Activated CD4-positive, alpha-beta T cell treated with anti-CD3 and anti-CD28 coated beads, Interleukin-2, amount 10 ng/mL, durations not matched to agents 24 days and 14 days (primary cell): ENCODE measurements at regions not wholly inside any gene's neighbourhood (a gene's known extent, or its start where the extent isn't known, plus 50 kb on each side); places are given as distances from the start of the nearest gene placed in this dataset.
"Not testable (repeated sequence)": the region's sequence is repeated elsewhere in the genome, so short reads cannot be mapped to it uniquely, and the experiment has no call there.

ENCODE experiments used
- DNase-seq: peaks from one replicate; pipeline ENCODE4 v3.0.0; 2022
- H3K27ac Mint-ChIP-seq: one replicate; pipeline ENCODE4 v1.8.0; 2022; ENCODE audit warnings: mild to moderate bottlenecking, mixed read lengths
- H3K27me3 Mint-ChIP-seq: one replicate; pipeline ENCODE4 v1.8.0; 2022; ENCODE audit warnings: mixed read lengths
- H3K36me3 Mint-ChIP-seq: one replicate; pipeline ENCODE4 v1.8.0; 2022; ENCODE audit warnings: low read depth, mild to moderate bottlenecking, mixed read lengths
- H3K4me1 Mint-ChIP-seq: one replicate; pipeline ENCODE4 v1.8.0; 2021; ENCODE audit warnings: mixed read lengths
- H3K4me3 Mint-ChIP-seq: one replicate; pipeline ENCODE4 v1.8.0; 2022; ENCODE audit warnings: mild to moderate bottlenecking, moderate library complexity, mixed read lengths
- H3K9me3 Mint-ChIP-seq: one replicate; pipeline ENCODE4 v1.8.0; 2021; ENCODE audit warnings: mixed read lengths
- intact Hi-C: fragments of 100-400 bp; cut with micrococcal nuclease; formaldehyde crosslinking; loops from one replicate; pipeline ENCODE4 v1.15.1; 2023

- H3K9me3 Mint-ChIP-seq, intact Hi-C loops: not testable (repeated sequence)
These were observed 671.3 kb upstream of the DEFB115 start for GRCh38 chr20:30586178-30586577.

GRCh38 chr20:30593572-30593971 is 663.9 kb upstream of the DEFB115 start:
- Mint-ChIP-seq H3K27ac (no peak overlapping the region), H3K4me3 (no peak overlapping the region), H3K4me1 (no peaks in the 10 kb centered on the region), H3K36me3 (no peaks in the 10 kb centered on the region), H3K27me3 (no peaks in the 10 kb centered on the region), H3K9me3 (no peaks in the 10 kb centered on the region)
- DNase-seq = no peak
- intact Hi-C loops = no loop called here

More at GRCh38 chr20:30586178-30586577, 671.3 kb upstream of the DEFB115 start:
- not testable (repeated sequence) for H3K27me3 Mint-ChIP-seq, H3K4me1 Mint-ChIP-seq, H3K36me3 Mint-ChIP-seq, H3K4me3 Mint-ChIP-seq, DNase-seq, H3K27ac Mint-ChIP-seq

GRCh38 chr20:30594112-30594511 is 663.4 kb upstream of the DEFB115 start:
- Mint-ChIP-seq H3K27ac (no peak overlapping the region), H3K4me1 (no peaks in the 10 kb centered on the region), H3K36me3 (no peaks in the 10 kb centered on the region), H3K4me3 (no peak overlapping the region), H3K27me3 (no peaks in the 10 kb centered on the region), H3K9me3 (no peaks in the 10 kb centered on the region)
- intact Hi-C loops = no loop called here
- DNase-seq = no peak

GRCh38 chr20:30595698-30596097 is 661.8 kb upstream of the DEFB115 start:
- intact Hi-C loops = no loop called here
- DNase-seq = no peak
- Mint-ChIP-seq H3K27me3 (no peaks in the 10 kb centered on the region), H3K36me3 (no peaks in the 10 kb centered on the region), H3K4me3 (no peak overlapping the region), H3K4me1 (no peaks in the 10 kb centered on the region), H3K9me3 (no peaks in the 10 kb centered on the region), H3K27ac (no peak overlapping the region)

- DNase-seq, H3K36me3 Mint-ChIP-seq, H3K27ac Mint-ChIP-seq, H3K4me3 Mint-ChIP-seq, H3K4me1 Mint-ChIP-seq, H3K9me3 Mint-ChIP-seq, H3K27me3 Mint-ChIP-seq, intact Hi-C loops: not testable (repeated sequence)
These were observed 660.0 kb upstream of the DEFB115 start for GRCh38 chr20:30597429-30597828.

GRCh38 chr20:30598460-30599230 is 658.8 kb upstream of the DEFB115 start:
- H3K4me3 Mint-ChIP-seq = no peak overlapping the region
- H3K27me3 Mint-ChIP-seq = no peaks in the 10 kb centered on the region
- H3K27ac Mint-ChIP-seq = no peak overlapping the region
- DNase-seq = no peak
- peaks cover 6% of the 10 kb centered on the region for H3K9me3 Mint-ChIP-seq
- H3K4me1 Mint-ChIP-seq = no peaks in the 10 kb centered on the region
- intact Hi-C loops = no loop called here
- no peaks in the 10 kb centered on the region for H3K36me3 Mint-ChIP-seq

- H3K9me3 Mint-ChIP-seq = peaks cover 10% of the 10 kb centered on the region
- no peak for DNase-seq
- H3K36me3 Mint-ChIP-seq = no peaks in the 10 kb centered on the region
- no peak overlapping the region for H3K27ac Mint-ChIP-seq
- H3K4me1 Mint-ChIP-seq = no peaks in the 10 kb centered on the region
- no peak overlapping the region for H3K4me3 Mint-ChIP-seq
- no peaks in the 10 kb centered on the region for H3K27me3 Mint-ChIP-seq
- intact Hi-C loops = no loop called here
These were observed 657.5 kb upstream of the DEFB115 start for GRCh38 chr20:30599990-30600389.

GRCh38 chr20:30601974-30602373 is 655.5 kb upstream of the DEFB115 start:
- Mint-ChIP-seq H3K27me3 (no peaks in the 10 kb centered on the region), H3K4me3 (no peak overlapping the region), H3K4me1 (no peaks in the 10 kb centered on the region), H3K36me3 (no peaks in the 10 kb centered on the region), H3K9me3 (peaks cover 22% of the 10 kb centered on the region), H3K27ac (no peak overlapping the region)
- intact Hi-C loops = no loop called here
- DNase-seq = no peak

GRCh38 chr20:30602424-30602823 is 655.0 kb upstream of the DEFB115 start:
- DNase-seq = no peak
- intact Hi-C loops = no loop called here
- Mint-ChIP-seq H3K9me3 (peaks cover 22% of the 10 kb centered on the region), H3K27me3 (no peaks in the 10 kb centered on the region), H3K27ac (no peak overlapping the region), H3K4me1 (no peaks in the 10 kb centered on the region), H3K36me3 (no peaks in the 10 kb centered on the region), H3K4me3 (no peak overlapping the region)

- H3K27ac Mint-ChIP-seq = no peak overlapping the region
- DNase-seq = no peak
- no peak overlapping the region for H3K4me3 Mint-ChIP-seq
- no peaks in the 10 kb centered on the region for H3K36me3 Mint-ChIP-seq
- intact Hi-C loops = no loop called here
- no peaks in the 10 kb centered on the region for H3K27me3 Mint-ChIP-seq
- H3K9me3 Mint-ChIP-seq = peaks cover 29% of the 10 kb centered on the region
- H3K4me1 Mint-ChIP-seq = no peaks in the 10 kb centered on the region
These were observed 650.5 kb upstream of the DEFB115 start for GRCh38 chr20:30606990-30607389.

GRCh38 chr20:30610029-30610693 is 647.3 kb upstream of the DEFB115 start:
- H3K27ac Mint-ChIP-seq = no peak overlapping the region
- no peak overlapping the region for H3K4me3 Mint-ChIP-seq
- H3K36me3 Mint-ChIP-seq = no peaks in the 10 kb centered on the region
- peaks cover 30% of the 10 kb centered on the region for H3K9me3 Mint-ChIP-seq
- DNase-seq = no peak
- no peaks in the 10 kb centered on the region for H3K27me3 Mint-ChIP-seq
- no peaks in the 10 kb centered on the region for H3K4me1 Mint-ChIP-seq
- intact Hi-C loops = no loop called here

- intact Hi-C loops = no loop called here
- Mint-ChIP-seq H3K4me3 (no peak overlapping the region), H3K36me3 (no peaks in the 10 kb centered on the region), H3K27ac (no peak overlapping the region), H3K27me3 (no peaks in the 10 kb centered on the region), H3K4me1 (no peaks in the 10 kb centered on the region), H3K9me3 (peaks cover 30% of the 10 kb centered on the region)
- no peak for DNase-seq
These were observed 646.7 kb upstream of the DEFB115 start for GRCh38 chr20:30610751-30611150.

- no peaks in the 10 kb centered on the region for H3K36me3 Mint-ChIP-seq
- no peaks in the 10 kb centered on the region for H3K27me3 Mint-ChIP-seq
- no peaks in the 10 kb centered on the region for H3K4me1 Mint-ChIP-seq
- intact Hi-C loops = no loop called here
- peaks cover 24% of the 10 kb centered on the region for H3K9me3 Mint-ChIP-seq
- no peak overlapping the region for H3K4me3 Mint-ChIP-seq
- H3K27ac Mint-ChIP-seq = no peak overlapping the region
- no peak for DNase-seq
These were observed 646.1 kb upstream of the DEFB115 start for GRCh38 chr20:30611239-30611984.

- intact Hi-C loops = no loop called here
- no peaks in the 10 kb centered on the region for H3K4me1 Mint-ChIP-seq
- no peaks in the 10 kb centered on the region for H3K27me3 Mint-ChIP-seq
- H3K9me3 Mint-ChIP-seq = peaks cover 19% of the 10 kb centered on the region
- no peaks in the 10 kb centered on the region for H3K36me3 Mint-ChIP-seq
- H3K4me3 Mint-ChIP-seq = no peak overlapping the region
- no peak overlapping the region for H3K27ac Mint-ChIP-seq
- DNase-seq = no peak
These were observed 645.1 kb upstream of the DEFB115 start for GRCh38 chr20:30612344-30612743.
